ENCODE measurements at regions not wholly inside any gene's neighbourhood (a gene's known extent, or its start where the extent isn't known, plus 50 kb on each side); places are given as distances from the start of the nearest gene placed in this dataset.

DNA sequence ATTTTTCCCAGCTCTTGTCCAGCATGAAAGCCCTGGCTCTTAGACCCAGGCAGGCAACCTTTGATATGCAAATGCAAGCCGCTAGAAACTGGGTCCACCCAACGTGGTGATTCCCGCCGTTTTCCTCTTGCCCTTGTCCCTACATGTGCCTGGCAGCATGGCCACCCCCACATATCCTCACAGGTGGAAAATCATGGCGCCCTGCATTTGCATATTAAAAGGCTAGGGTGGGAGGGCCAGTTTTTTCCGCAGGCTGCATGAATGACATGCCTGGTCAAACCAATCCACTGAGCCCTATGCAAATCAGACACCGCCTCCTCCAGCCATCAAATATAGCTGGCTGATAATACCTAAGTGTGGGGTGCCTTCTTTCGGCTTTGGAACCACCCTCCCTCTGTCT is 1091.8 kb upstream of the NXPH2 start:
- Histone ChIP-seq H3K4me1 (ENCODE audit: insufficient read depth) (no peaks in the 10 kb centered on the region), H3K4me3 (no peak overlapping the region), H3K9me3 (no peaks in the 10 kb centered on the region), H3K27me3 (no peaks in the 10 kb centered on the region), H3K27ac (no peak overlapping the region), H3K36me3 (no peaks in the 10 kb centered on the region)
- no peak for DNase-seq
- intact Hi-C loops (cut with DNase I): no loop called here
- 88 to 92% (median 91%) methylated on average over 8 of the region's 8 CpGs for WGBS, 3 donors
- TF ChIP-seq POLR2A (IDR thresholded peaks at IDR 0.05): no peak
- TF ChIP-seq, protein P1, sequence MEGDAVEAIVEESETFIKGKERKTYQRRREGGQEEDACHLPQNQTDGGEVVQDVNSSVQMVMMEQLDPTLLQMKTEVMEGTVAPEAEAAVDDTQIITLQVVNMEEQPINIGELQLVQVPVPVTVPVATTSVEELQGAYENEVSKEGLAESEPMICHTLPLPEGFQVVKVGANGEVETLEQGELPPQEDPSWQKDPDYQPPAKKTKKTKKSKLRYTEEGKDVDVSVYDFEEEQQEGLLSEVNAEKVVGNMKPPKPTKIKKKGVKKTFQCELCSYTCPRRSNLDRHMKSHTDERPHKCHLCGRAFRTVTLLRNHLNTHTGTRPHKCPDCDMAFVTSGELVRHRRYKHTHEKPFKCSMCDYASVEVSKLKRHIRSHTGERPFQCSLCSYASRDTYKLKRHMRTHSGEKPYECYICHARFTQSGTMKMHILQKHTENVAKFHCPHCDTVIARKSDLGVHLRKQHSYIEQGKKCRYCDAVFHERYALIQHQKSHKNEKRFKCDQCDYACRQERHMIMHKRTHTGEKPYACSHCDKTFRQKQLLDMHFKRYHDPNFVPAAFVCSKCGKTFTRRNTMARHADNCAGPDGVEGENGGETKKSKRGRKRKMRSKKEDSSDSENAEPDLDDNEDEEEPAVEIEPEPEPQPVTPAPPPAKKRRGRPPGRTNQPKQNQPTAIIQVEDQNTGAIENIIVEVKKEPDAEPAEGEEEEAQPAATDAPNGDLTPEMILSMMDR (IDR thresholded peaks at IDR 0.05): no peak

DNA sequence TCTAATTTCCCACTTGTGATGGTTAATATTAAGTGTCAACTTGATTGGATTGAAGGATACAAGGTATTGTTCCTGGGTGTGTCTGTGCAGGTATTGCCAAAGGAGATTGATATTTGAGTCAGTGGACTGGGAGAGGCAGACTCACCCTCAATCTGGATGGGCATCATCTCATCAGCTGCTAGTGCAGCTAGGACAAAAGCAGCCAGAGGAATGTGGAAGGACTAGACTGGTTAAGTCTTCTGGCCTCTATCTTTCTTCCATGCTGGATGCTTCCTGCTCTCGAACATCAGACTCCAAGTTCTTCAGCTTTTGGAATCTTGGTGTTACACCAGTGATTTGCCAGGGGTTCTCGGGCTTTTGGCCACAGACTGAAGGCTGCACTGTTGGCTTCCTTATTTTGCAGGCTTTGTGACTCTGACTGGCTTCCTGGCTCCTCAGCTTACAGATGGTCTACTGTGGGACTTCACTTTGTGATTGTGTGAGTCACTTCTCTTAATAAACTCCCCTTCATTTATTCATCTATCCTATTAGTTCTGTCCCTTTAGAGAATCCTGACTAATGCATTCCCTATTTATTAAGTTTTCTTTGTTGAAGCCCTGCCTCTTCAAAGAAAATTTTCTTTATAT is 1087.5 kb upstream of the NXPH2 start:
- intact Hi-C loops (cut with DNase I): no loop called here
- WGBS, 3 donors: 73 to 82% (median 79%) methylated on average over 2 of the region's 2 CpGs
- no peak for DNase-seq
- no peaks in the 10 kb centered on the region for H3K36me3 ChIP-seq
- H3K4me1 ChIP-seq (ENCODE audit: insufficient read depth): no peaks in the 10 kb centered on the region
- no peak overlapping the region for H3K4me3 ChIP-seq
- H3K9me3 ChIP-seq: no peaks in the 10 kb centered on the region
- TF ChIP-seq POLR2A (IDR thresholded peaks at IDR 0.05): no peak
- TF ChIP-seq, protein P1 (IDR thresholded peaks at IDR 0.05): no peak
- TF ChIP-seq EP300 (IDR thresholded peaks at IDR 0.05): no peak
- no peak overlapping the region for H3K27ac ChIP-seq
- H3K27me3 ChIP-seq: no peaks in the 10 kb centered on the region

DNA sequence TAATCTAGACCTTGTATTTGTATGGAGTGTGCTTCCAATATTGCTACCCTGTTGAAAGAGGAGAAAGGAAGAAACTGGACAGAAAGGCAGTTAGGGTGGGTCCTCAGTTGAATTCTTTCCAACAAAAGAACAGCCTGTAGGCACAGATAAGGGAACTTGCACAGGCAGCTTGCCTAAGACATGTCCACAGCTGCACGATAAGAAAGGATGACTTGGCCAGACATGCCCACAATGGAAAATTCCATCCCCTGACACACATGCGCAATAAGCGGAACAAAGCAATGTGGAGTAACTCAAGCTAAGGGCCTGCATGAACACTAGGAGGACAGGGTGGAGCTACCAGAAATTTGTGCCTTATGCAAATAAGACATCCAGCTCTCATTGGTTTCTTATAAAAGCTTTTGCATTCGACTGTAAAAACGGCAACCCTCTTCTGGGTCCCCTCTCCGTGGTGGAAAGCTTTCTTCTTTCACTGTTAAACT is 1084.7 kb upstream of the NXPH2 start:
- Histone ChIP-seq H3K9me3 (no peaks in the 10 kb centered on the region), H3K27ac (no peak overlapping the region), H3K27me3 (no peaks in the 10 kb centered on the region), H3K4me3 (no peak overlapping the region), H3K4me1 (ENCODE audit: insufficient read depth) (no peaks in the 10 kb centered on the region), H3K36me3 (no peaks in the 10 kb centered on the region)
- WGBS, 3 donors: 74 to 78% (median 77%) methylated on average over 6 of the region's 6 CpGs
- no peak for TF ChIP-seq EP300 (IDR thresholded peaks at IDR 0.05)
- TF ChIP-seq POLR2A (IDR thresholded peaks at IDR 0.05): no peak
- TF ChIP-seq, protein P1 (IDR thresholded peaks at IDR 0.05): no peak
- no peak for DNase-seq
- intact Hi-C loops (cut with DNase I): no loop called here

DNA sequence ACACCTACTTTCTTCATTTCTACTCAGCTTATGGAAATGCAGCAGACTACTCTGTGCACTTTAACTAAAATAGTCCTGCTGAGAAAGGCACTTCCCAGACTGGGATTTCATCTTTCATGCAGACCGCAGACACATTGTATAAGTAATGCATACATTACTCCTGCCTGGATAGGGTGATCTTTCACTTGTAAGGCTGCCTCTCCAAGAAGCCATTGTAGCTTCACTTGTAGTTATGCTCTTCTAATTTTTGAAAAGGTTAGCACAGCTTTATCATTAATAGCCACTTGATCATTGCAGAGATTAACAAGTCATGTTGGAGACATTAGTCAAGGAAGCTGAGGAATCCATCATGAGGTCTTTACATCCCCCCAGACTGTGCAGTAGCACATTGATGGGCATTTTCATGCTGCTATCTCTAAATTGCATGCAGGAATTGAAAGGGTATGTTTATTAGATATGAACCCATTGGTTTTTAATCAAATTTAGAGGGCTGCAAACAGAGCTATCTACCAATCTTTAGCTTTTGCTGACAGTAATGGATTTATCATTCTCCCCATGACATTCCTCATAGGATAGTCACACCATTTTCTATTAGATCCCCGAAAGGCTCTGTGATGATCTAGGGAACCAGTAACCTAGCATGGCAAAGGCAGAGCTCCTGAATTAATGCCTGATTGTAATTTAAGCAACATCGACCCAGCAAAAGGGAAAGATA is 1074.7 kb upstream of the NXPH2 start:
- Histone ChIP-seq H3K9me3 (no peaks in the 10 kb centered on the region), H3K4me1 (ENCODE audit: insufficient read depth) (no peaks in the 10 kb centered on the region), H3K4me3 (no peak overlapping the region), H3K27me3 (no peaks in the 10 kb centered on the region), H3K36me3 (no peaks in the 10 kb centered on the region), H3K27ac (no peak overlapping the region)
- no peak for DNase-seq
- intact Hi-C loops (cut with DNase I): no loop called here
- TF ChIP-seq POLR2A (IDR thresholded peaks at IDR 0.05): no peak
- no peak for TF ChIP-seq EP300 (IDR thresholded peaks at IDR 0.05)
- TF ChIP-seq, protein P1 (IDR thresholded peaks at IDR 0.05): no peak
- 86 to 90% (median 89%) methylated on average over 3 of the region's 3 CpGs for WGBS, 3 donors
